Neuronal stem cell (in vitro differentiated cells): ENCODE measurements at regions not wholly inside any gene's neighbourhood (a gene's known extent, or its start where the extent isn't known, plus 50 kb on each side); places are given as distances from the start of the nearest gene placed in this dataset.

Experiments
- DNase-seq: peaks from one replicate; pipeline ENCODE4 v3.0.0-alpha.2; 2013; ENCODE audit warnings: low spot score
- H2AFZ ChIP-seq: one replicate; pipeline ENCODE4 v1.6.1; 2013; ENCODE audit warnings: mild to moderate bottlenecking, low read length, inconsistent platforms
- H2AK5ac ChIP-seq: 2 replicates; pipeline ENCODE4 v1.6.1; 2013; ENCODE audit warnings: low read depth, mild to moderate bottlenecking, inconsistent platforms, low read length, moderate library complexity, mixed read lengths
- H2BK120ac ChIP-seq: 2 replicates; pipeline ENCODE4 v1.6.1; 2013; ENCODE audit warnings: low read depth, mild to moderate bottlenecking, inconsistent platforms, low read length, moderate library complexity, mixed read lengths
- H2BK12ac ChIP-seq: one replicate; pipeline ENCODE4 v1.6.1; 2013; ENCODE audit warnings: low read length, inconsistent platforms
- H2BK15ac ChIP-seq: 2 replicates; pipeline ENCODE4 v1.6.1; 2013; ENCODE audit warnings: mild to moderate bottlenecking, low read length, inconsistent platforms, mixed read lengths
- H2BK5ac ChIP-seq: one replicate; pipeline ENCODE4 v1.6.1; 2013; ENCODE audit warnings: inconsistent platforms, mild to moderate bottlenecking, low read length, moderate library complexity
- H3K14ac ChIP-seq: one replicate; pipeline ENCODE4 v1.6.1; 2013; ENCODE audit warnings: low read length, inconsistent platforms
- H3K18ac ChIP-seq: 2 replicates; pipeline ENCODE4 v1.6.1; 2013; ENCODE audit warnings: low read length, inconsistent platforms
- H3K23ac ChIP-seq: 2 replicates; pipeline ENCODE4 v1.6.1; 2013; ENCODE audit warnings: low read depth, mild to moderate bottlenecking, mixed read lengths, low read length, inconsistent platforms; ENCODE audit not compliant: poor library complexity
- H3K27ac ChIP-seq: replicated peaks from 3 replicates; pipeline ENCODE4 v1.5.1; 2013; ENCODE audit warnings: low read length, inconsistent platforms
- H3K27me3 ChIP-seq, 3 experiments: 2 replicates each; pipeline ENCODE4 v1.6.1; 2013; ENCODE audit warnings: low read length in 3 of 3, mild to moderate bottlenecking in 2 of 3, inconsistent platforms in 1 of 3, low read depth in 1 of 3, mixed read lengths in 1 of 3, moderate library complexity in 1 of 3; ENCODE audit not compliant: control insufficient read depth in 3 of 3, insufficient read depth in 3 of 3
- H3K36me3 ChIP-seq, 2 donors: replicated peaks in 1 of 2; 2 replicates each; pipeline ENCODE4 v1.6.1; 2013; ENCODE audit warnings: low read length in 2 of 2; ENCODE audit not compliant: control insufficient read depth in 2 of 2, insufficient read depth in 2 of 2
- H3K4ac ChIP-seq: 2 replicates; pipeline ENCODE4 v1.6.1; 2013; ENCODE audit warnings: inconsistent platforms, mild to moderate bottlenecking, low read length, moderate library complexity
- H3K4me1 ChIP-seq, 2 donors: 1 replicate in 1 of 2; 2 replicates in 1 of 2; pipeline ENCODE4 v1.6.1; 2013; ENCODE audit warnings: low read length in 2 of 2, low read depth in 1 of 2; ENCODE audit not compliant: control insufficient read depth in 2 of 2, insufficient read depth in 1 of 2
- H3K4me2 ChIP-seq: one replicate; pipeline ENCODE4 v1.6.1; 2013; ENCODE audit warnings: mild to moderate bottlenecking, low read length, inconsistent platforms; ENCODE audit not compliant: insufficient read depth, poor library complexity, severe bottlenecking
- H3K4me3 ChIP-seq, 2 donors: 2 replicates each; pipeline ENCODE4 v1.5.1; 2013; ENCODE audit warnings: low read length in 2 of 2, mild to moderate bottlenecking in 2 of 2, inconsistent platforms in 1 of 2, moderate library complexity in 1 of 2
- H3K79me1 ChIP-seq: one replicate; pipeline ENCODE4 v1.6.1; 2013; ENCODE audit warnings: low read depth, mild to moderate bottlenecking, inconsistent platforms, low read length, moderate library complexity
- H3K9ac ChIP-seq: one replicate; pipeline ENCODE4 v1.6.1; 2013; ENCODE audit warnings: mild to moderate bottlenecking, low read depth, low read length, inconsistent platforms; ENCODE audit not compliant: poor library complexity
- H3K9me3 ChIP-seq, 2 donors: replicated peaks in 1 of 2; 2 replicates each; pipeline versions ENCODE3 to v1.6.1; 2013; ENCODE audit warnings: low read length in 2 of 2, mild to moderate bottlenecking in 2 of 2, inconsistent platforms in 1 of 2, low read depth in 1 of 2, mixed read lengths in 1 of 2, moderate library complexity in 1 of 2; ENCODE audit not compliant: control insufficient read depth in 2 of 2, insufficient read depth in 1 of 2
- H4K8ac ChIP-seq: one replicate; pipeline ENCODE4 v1.6.1; 2013; ENCODE audit warnings: low read depth, mild to moderate bottlenecking, inconsistent platforms, low read length, moderate library complexity
- H4K91ac ChIP-seq: one replicate; pipeline ENCODE4 v1.6.1; 2013; ENCODE audit warnings: low read length, low read depth, mild to moderate bottlenecking, inconsistent platforms; ENCODE audit not compliant: poor library complexity
- WGBS, 2 donors: extraction: QIAGEN DNeasy Blood & Tissue Kit; methylation state at CpG; one replicate each; pipeline ENCODE4 v1.1.7; 2013; ENCODE audit warnings: missing lambda C conversion rate in 2 of 2, mixed read lengths in 1 of 2; ENCODE audit not compliant: insufficient read length in 2 of 2, insufficient replicate concordance in 1 of 2; ENCODE audit errors: extremely low coverage in 2 of 2; 5-methylcytosine and 5-hydroxymethylcytosine counted together

GRCh38 chr13:59259165-59260000, 904.3 kb downstream of the DIAPH3 start:
- no peak overlapping the region for H4K91ac ChIP-seq
- no CpG with 5 or more reads among the region's 9 CpGs for WGBS, 2 donors
- H2AK5ac ChIP-seq: no peak overlapping the region
- H3K4me2 ChIP-seq: no peak overlapping the region
- no peak overlapping the region for H3K4me3 ChIP-seq
- no peak overlapping the region for H3K4ac ChIP-seq
- no peak overlapping the region for H2BK15ac ChIP-seq
- no peak overlapping the region for H2BK120ac ChIP-seq
- no peak for DNase-seq
- H3K14ac ChIP-seq: no peak overlapping the region
- H4K8ac ChIP-seq: no peak overlapping the region
- no peak overlapping the region for H3K23ac ChIP-seq
- H2BK12ac ChIP-seq: no peak overlapping the region
- H3K27ac ChIP-seq: no peak overlapping the region
- no peaks in the 10 kb centered on the region for H3K36me3 ChIP-seq
- H3K18ac ChIP-seq: no peak overlapping the region
- no peak overlapping the region for H2BK5ac ChIP-seq
- H2AFZ ChIP-seq: peak overlapping the region; percentile 72
- peaks cover 9 to 11% of the 10 kb centered on the region in 2 donors for H3K4me1 ChIP-seq
- no peaks in the 10 kb centered on the region for H3K9me3 ChIP-seq
- no peak overlapping the region for H3K9ac ChIP-seq
- H3K79me1 ChIP-seq: no peaks in the 10 kb centered on the region
- no peaks in the 10 kb centered on the region for H3K27me3 ChIP-seq

- Histone ChIP-seq H3K9me3 (no peaks in the 10 kb centered on the region), H3K27me3 (no peaks in the 10 kb centered on the region), H2BK12ac (no peak overlapping the region), H2AK5ac (no peak overlapping the region), H3K4me1 (peaks cover 9 to 11% of the 10 kb centered on the region in 2 donors), H3K23ac (no peak overlapping the region), H3K36me3 (no peaks in the 10 kb centered on the region), H3K4ac (no peak overlapping the region), H3K79me1 (no peaks in the 10 kb centered on the region), H2BK5ac (no peak overlapping the region), H3K14ac (no peak overlapping the region), H3K18ac (no peak overlapping the region), H3K9ac (no peak overlapping the region), H3K4me3 (no peak overlapping the region), H4K8ac (no peak overlapping the region), H2AFZ (peak overlapping the region; percentile 73), H4K91ac (no peak overlapping the region), H3K27ac (no peak overlapping the region), H2BK15ac (no peak overlapping the region), H2BK120ac (no peak overlapping the region), H3K4me2 (no peak overlapping the region)
- DNase-seq: no peak
- WGBS, 2 donors: no CpG with 5 or more reads among the region's 4 CpGs
These were observed 901.7 kb downstream of the DIAPH3 start for GRCh38 chr13:59261928-59262488.

GRCh38 chr13:59263531-59263930, 900.2 kb downstream of the DIAPH3 start:
- Histone ChIP-seq H4K8ac (no peak overlapping the region), H2AK5ac (no peak overlapping the region), H3K4ac (no peak overlapping the region), H3K18ac (no peak overlapping the region), H3K27ac (no peak overlapping the region), H3K23ac (no peak overlapping the region), H3K36me3 (no peaks in the 10 kb centered on the region), H3K4me3 (no peak overlapping the region), H2BK5ac (no peak overlapping the region), H2BK120ac (no peak overlapping the region), H3K4me2 (no peak overlapping the region), H4K91ac (no peak overlapping the region), H3K4me1 (peaks cover 9 to 11% of the 10 kb centered on the region in 2 donors), H3K27me3 (no peaks in the 10 kb centered on the region), H2AFZ (no peak overlapping the region), H2BK15ac (no peak overlapping the region), H2BK12ac (no peak overlapping the region), H3K79me1 (no peaks in the 10 kb centered on the region), H3K9me3 (no peaks in the 10 kb centered on the region), H3K14ac (no peak overlapping the region), H3K9ac (no peak overlapping the region)
- DNase-seq: no peak

GRCh38 chr13:59266478-59267063, 897.2 kb downstream of the DIAPH3 start:
- Histone ChIP-seq H2AK5ac (no peak overlapping the region), H3K79me1 (no peaks in the 10 kb centered on the region)
- WGBS, 2 donors: no CpG with 5 or more reads among the region's 2 CpGs

More at GRCh38 chr13:59266478-59267063, 897.2 kb downstream of the DIAPH3 start:
- H3K36me3 ChIP-seq: no peaks in the 10 kb centered on the region
- DNase-seq: no peak
- H2BK120ac ChIP-seq: no peak overlapping the region
- no peaks in the 10 kb centered on the region for H3K9me3 ChIP-seq
- no peak overlapping the region for H3K4me3 ChIP-seq
- no peak overlapping the region for H3K23ac ChIP-seq
- H3K4me1 ChIP-seq: peaks cover 0 to 2% of the 10 kb centered on the region in 2 donors
- H4K8ac ChIP-seq: no peak overlapping the region
- no peak overlapping the region for H3K4ac ChIP-seq
- no peak overlapping the region for H3K9ac ChIP-seq
- H3K27me3 ChIP-seq: no peaks in the 10 kb centered on the region
- no peak overlapping the region for H3K27ac ChIP-seq
- H4K91ac ChIP-seq: no peak overlapping the region
- no peak overlapping the region for H3K4me2 ChIP-seq
- no peak overlapping the region for H3K18ac ChIP-seq
- H2BK5ac ChIP-seq: no peak overlapping the region
- no peak overlapping the region for H2AFZ ChIP-seq
- no peak overlapping the region for H2BK12ac ChIP-seq
- H2BK15ac ChIP-seq: no peak overlapping the region
- H3K14ac ChIP-seq: no peak overlapping the region
